Lower lobe of right lung (tissue), 2 donors: ENCODE measurements at regions not wholly inside any gene's neighbourhood (a gene's known extent, or its start where the extent isn't known, plus 50 kb on each side); places are given as distances from the start of the nearest gene placed in this dataset.

Source experiments
- ATAC-seq, 2 donors: fragments of 200-7000 bp; cut with Tn5 transposase; one replicate each; pipeline ENCODE4 v1.9.1; 2020 to 2022; ENCODE audit warnings: mild to moderate bottlenecking in 2 of 2, moderate library complexity in 2 of 2
- DNase-seq: peaks from one replicate; pipeline ENCODE4 v3.0.0-alpha.2; 2020
- H3K27ac ChIP-seq: fragments of 200-600 bp; one replicate; pipeline ENCODE4 v1.8.0; 2022
- H3K27me3 ChIP-seq: fragments of 200-600 bp; one replicate; pipeline ENCODE4 v1.8.0; 2022; ENCODE audit warnings: low read depth
- H3K36me3 ChIP-seq: fragments of 200-600 bp; one replicate; pipeline ENCODE4 v1.8.0; 2022; ENCODE audit warnings: mild to moderate bottlenecking
- H3K4me1 ChIP-seq: fragments of 200-600 bp; one replicate; pipeline ENCODE4 v1.8.0; 2022
- H3K4me3 ChIP-seq: fragments of 200-600 bp; one replicate; pipeline ENCODE4 v1.8.0; 2022; ENCODE audit warnings: mild to moderate bottlenecking
- H3K9me3 ChIP-seq: fragments of 200-600 bp; one replicate; pipeline ENCODE4 v1.8.0; 2022
- CTCF ChIP-seq: fragments of 200-600 bp; IDR thresholded peaks from one replicate; pipeline ENCODE4 v1.8.0; 2022; ENCODE audit warnings: antibody characterized with exemption, mild to moderate bottlenecking
- intact Hi-C: fragments of 100-400 bp; cut with DNase I; formaldehyde crosslinking; loops from one replicate; pipeline ENCODE4 v1.11.0; 2022
- donor health status: DM: no; HTN: yes; CAD: no; lungs with severe emphysema.

GRCh38 chr11:116376054-116376453, 396.7 kb downstream of the BUD13 start:
- Histone ChIP-seq H3K36me3 (no peaks in the 10 kb centered on the region), H3K4me1 (no peaks in the 10 kb centered on the region), H3K27ac (no peak overlapping the region), H3K27me3 (no peaks in the 10 kb centered on the region), H3K4me3 (no peak overlapping the region), H3K9me3 (no peaks in the 10 kb centered on the region)
- intact Hi-C loops = no loop called here
- TF ChIP-seq CTCF = no peak
- ATAC-seq (no peak), DNase-seq (no peak)

- H3K4me3 ChIP-seq = no peak overlapping the region
- H3K4me1 ChIP-seq = no peaks in the 10 kb centered on the region
- no peak for TF ChIP-seq CTCF
- no peaks in the 10 kb centered on the region for H3K36me3 ChIP-seq
- intact Hi-C loops = no loop called here
- H3K9me3 ChIP-seq = no peaks in the 10 kb centered on the region
- ATAC-seq = no peak
- H3K27ac ChIP-seq = no peak overlapping the region
- no peak for DNase-seq
- no peaks in the 10 kb centered on the region for H3K27me3 ChIP-seq
Measured at GRCh38 chr11:116375221-116375620, 397.6 kb downstream of the BUD13 start.

GRCh38 chr11:116374085-116374484, 398.7 kb downstream of the BUD13 start:
- H3K36me3 ChIP-seq = no peaks in the 10 kb centered on the region
- H3K9me3 ChIP-seq = no peaks in the 10 kb centered on the region
- H3K27ac ChIP-seq = no peak overlapping the region
- TF ChIP-seq CTCF = no peak
- ATAC-seq = no peak
- DNase-seq = no peak
- H3K27me3 ChIP-seq = no peaks in the 10 kb centered on the region
- intact Hi-C loops = no loop called here
- H3K4me3 ChIP-seq = no peak overlapping the region
- no peaks in the 10 kb centered on the region for H3K4me1 ChIP-seq

GRCh38 chr11:116373104-116373944, 399.5 kb downstream of the BUD13 start:
- H3K27me3 ChIP-seq = no peaks in the 10 kb centered on the region
- no peaks in the 10 kb centered on the region for H3K9me3 ChIP-seq
- no peaks in the 10 kb centered on the region for H3K4me1 ChIP-seq
- no peak overlapping the region for H3K4me3 ChIP-seq
- no peaks in the 10 kb centered on the region for H3K36me3 ChIP-seq
- ATAC-seq = no peak
- no peak overlapping the region for H3K27ac ChIP-seq
- no peak for TF ChIP-seq CTCF
- intact Hi-C loops = no loop called here
- no peak for DNase-seq

GRCh38 chr11:116371146-116371545, 401.6 kb downstream of the BUD13 start:
- intact Hi-C loops = no loop called here
- no peaks in the 10 kb centered on the region for H3K36me3 ChIP-seq
- TF ChIP-seq CTCF = no peak
- no peaks in the 10 kb centered on the region for H3K4me1 ChIP-seq
- ATAC-seq (no peak), DNase-seq (no peak)
- H3K27ac ChIP-seq = no peak overlapping the region
- no peaks in the 10 kb centered on the region for H3K9me3 ChIP-seq
- H3K27me3 ChIP-seq = no peaks in the 10 kb centered on the region
- H3K4me3 ChIP-seq = no peak overlapping the region
